ENCODE measurements at regions not wholly inside any gene's neighbourhood (a gene's known extent, or its start where the extent isn't known, plus 50 kb on each side); places are given as distances from the start of the nearest gene placed in this dataset.
"Not testable (repeated sequence)": the region's sequence is repeated elsewhere in the genome, so short reads cannot be mapped to it uniquely, and the experiment has no call there.

GRCh38 chr6:55082021-55082420, 92.3 kb upstream of the HCRTR2 start:
- no peaks in the 10 kb centered on the region for H3K27me3 ChIP-seq (ENCODE audit: control insufficient read depth, extremely low read depth, insufficient read depth, low read length)
- H2AFZ ChIP-seq (ENCODE audit: control insufficient read depth, low read length) = no peak overlapping the region
- no peaks in the 10 kb centered on the region for H3K36me3 ChIP-seq (ENCODE audit: control insufficient read depth in 2 of 2, extremely low read depth in 1 of 2, insufficient read depth in 2 of 2, low read length in 2 of 2)
- FAIRE-seq (no peak), DNase-seq (ENCODE audit: low read depth, low spot score) (no peak)
- H4K20me1 ChIP-seq (ENCODE audit: control insufficient read depth, extremely low read depth, insufficient read depth, low read length) = no peaks in the 10 kb centered on the region
- H3K4me1 ChIP-seq (ENCODE audit: control insufficient read depth, extremely low read depth, insufficient read depth, low read length) = no peaks in the 10 kb centered on the region
- no peaks in the 10 kb centered on the region for H3K9me1 ChIP-seq (ENCODE audit: control insufficient read depth, extremely low read depth, insufficient read depth, low read length)
- dilution Hi-C loops (cut with MboI; ENCODE audit: extremely low pct_ligation_motif_present, low sequenced_read_pairs) = no loop called here
- H3K4me3 ChIP-seq (ENCODE audit: control insufficient read depth in 2 of 3, extremely low read depth in 1 of 3, insufficient read depth in 2 of 3, low read depth in 1 of 3, low read length in 3 of 3) = no peak overlapping the region
- no peaks in the 10 kb centered on the region for H3K9me3 ChIP-seq (ENCODE audit: control insufficient read depth, low read depth, low read length)
- TF ChIP-seq EZH2 (IDR thresholded peaks at IDR 0.05; ENCODE audit: low read length) = no peak
- TF ChIP-seq CTCF (optimal IDR thresholded peaks at IDR 0.05 in 1 of 3, IDR thresholded peaks at IDR 0.05 in 1 of 3, conservative IDR thresholded peaks at IDR 0.05 in 1 of 3; ENCODE audit: extremely low read depth in 1 of 3, insufficient read depth in 2 of 3, low read length in 3 of 3) = no peak
- no peak overlapping the region for H3K27ac ChIP-seq (ENCODE audit: control insufficient read depth, insufficient read depth, low read length)
- no peak overlapping the region for H3K9ac ChIP-seq (ENCODE audit: control insufficient read depth, extremely low read depth, insufficient read depth, low read length)
- no peaks in the 10 kb centered on the region for H3K79me2 ChIP-seq (ENCODE audit: control insufficient read depth, insufficient read depth, low read length)
- H3K4me2 ChIP-seq (ENCODE audit: control insufficient read depth, extremely low read depth, insufficient read depth, low read depth, low read length) = no peak overlapping the region

- H3K9me3 ChIP-seq (ENCODE audit: control insufficient read depth, low read depth, low read length); H3K9ac ChIP-seq (ENCODE audit: control insufficient read depth, extremely low read depth, insufficient read depth, low read length); H3K27me3 ChIP-seq (ENCODE audit: control insufficient read depth, extremely low read depth, insufficient read depth, low read length); H3K9me1 ChIP-seq (ENCODE audit: control insufficient read depth, extremely low read depth, insufficient read depth, low read length); H2AFZ ChIP-seq (ENCODE audit: control insufficient read depth, low read length); H3K4me1 ChIP-seq (ENCODE audit: control insufficient read depth, extremely low read depth, insufficient read depth, low read length); H4K20me1 ChIP-seq (ENCODE audit: control insufficient read depth, extremely low read depth, insufficient read depth, low read length); H3K4me3 ChIP-seq (ENCODE audit: control insufficient read depth in 2 of 3, extremely low read depth in 1 of 3, insufficient read depth in 2 of 3, low read depth in 1 of 3, low read length in 3 of 3); dilution Hi-C loops (cut with MboI; ENCODE audit: extremely low pct_ligation_motif_present, low sequenced_read_pairs); FAIRE-seq; H3K79me2 ChIP-seq (ENCODE audit: control insufficient read depth, insufficient read depth, low read length); H3K36me3 ChIP-seq (ENCODE audit: control insufficient read depth in 2 of 2, extremely low read depth in 1 of 2, insufficient read depth in 2 of 2, low read length in 2 of 2); DNase-seq (ENCODE audit: low read depth, low spot score); H3K27ac ChIP-seq (ENCODE audit: control insufficient read depth, insufficient read depth, low read length); H3K4me2 ChIP-seq (ENCODE audit: control insufficient read depth, extremely low read depth, insufficient read depth, low read depth, low read length): not testable (repeated sequence)
Observed at GRCh38 chr6:55088011-55088410, 86.3 kb upstream of the HCRTR2 start.

- Histone ChIP-seq H3K4me2 (ENCODE audit: control insufficient read depth, extremely low read depth, insufficient read depth, low read depth, low read length) (no peak overlapping the region), H4K20me1 (ENCODE audit: control insufficient read depth, extremely low read depth, insufficient read depth, low read length) (no peaks in the 10 kb centered on the region), H3K27ac (ENCODE audit: control insufficient read depth, insufficient read depth, low read length) (no peak overlapping the region), H2AFZ (ENCODE audit: control insufficient read depth, low read length) (no peak overlapping the region), H3K4me3 (ENCODE audit: control insufficient read depth in 2 of 3, extremely low read depth in 1 of 3, insufficient read depth in 2 of 3, low read depth in 1 of 3, low read length in 3 of 3) (no peak overlapping the region), H3K9me3 (ENCODE audit: control insufficient read depth, low read depth, low read length) (no peaks in the 10 kb centered on the region), H3K27me3 (ENCODE audit: control insufficient read depth, extremely low read depth, insufficient read depth, low read length) (no peaks in the 10 kb centered on the region), H3K4me1 (ENCODE audit: control insufficient read depth, extremely low read depth, insufficient read depth, low read length) (no peaks in the 10 kb centered on the region), H3K9ac (ENCODE audit: control insufficient read depth, extremely low read depth, insufficient read depth, low read length) (no peak overlapping the region), H3K9me1 (ENCODE audit: control insufficient read depth, extremely low read depth, insufficient read depth, low read length) (no peaks in the 10 kb centered on the region), H3K79me2 (ENCODE audit: control insufficient read depth, insufficient read depth, low read length) (no peaks in the 10 kb centered on the region), H3K36me3 (ENCODE audit: control insufficient read depth in 2 of 2, extremely low read depth in 1 of 2, insufficient read depth in 2 of 2, low read length in 2 of 2) (no peaks in the 10 kb centered on the region)
- TF ChIP-seq EZH2 (IDR thresholded peaks at IDR 0.05; ENCODE audit: low read length) = no peak
- FAIRE-seq (no peak), DNase-seq (ENCODE audit: low read depth, low spot score) (no peak)
- dilution Hi-C loops (cut with MboI; ENCODE audit: extremely low pct_ligation_motif_present, low sequenced_read_pairs) = no loop called here
Observed at GRCh38 chr6:55088902-55089301, 85.4 kb upstream of the HCRTR2 start.
